HCT116 (cell line): ENCODE measurements at regions not wholly inside any gene's neighbourhood (a gene's known extent, or its start where the extent isn't known, plus 50 kb on each side); places are given as distances from the start of the nearest gene placed in this dataset.

Experiments
- CEBPB ChIP-seq: IDR thresholded peaks from 2 replicates; pipeline ENCODE4 v1.6.1; 2012; ENCODE audit warnings: low read depth
- CTCF ChIP-seq, 3 experiments: fragments of 200-600 bp in 1 of 3; sonication (generic) in 1 of 3; IDR thresholded peaks in 2 of 3; conservative IDR thresholded peaks in 1 of 3; 2 replicates each; pipeline ENCODE4 v1.5.1; 2012 to 2017; ENCODE audit warnings: low read depth in 2 of 3, low read length in 2 of 3, antibody characterized with exemption in 1 of 3, borderline replicate concordance in 1 of 3, control low read depth in 1 of 3, mild to moderate bottlenecking in 1 of 3, mixed read lengths in 1 of 3, mixed run types in 1 of 3, moderate library complexity in 1 of 3; ENCODE audit not compliant: insufficient read depth in 1 of 3
- ELF1 ChIP-seq: IDR thresholded peaks from 2 replicates; pipeline ENCODE4 v1.6.1; 2012; ENCODE audit warnings: low read depth, borderline replicate concordance
- EZH2 ChIP-seq: fragments of 200-600 bp; sonication (generic); IDR thresholded peaks from 2 replicates; pipeline ENCODE4 v1.6.1; 2017; ENCODE audit warnings: antibody characterized with exemption, mixed run types
- EZH2phosphoT487 ChIP-seq: fragments of 200-600 bp; IDR thresholded peaks from 2 replicates; pipeline ENCODE4 v1.6.1; 2018; ENCODE audit warnings: antibody characterized with exemption, borderline replicate concordance
- JUND ChIP-seq: IDR thresholded peaks from 2 replicates; pipeline ENCODE4 v1.6.1; 2012
- MAX ChIP-seq: IDR thresholded peaks from 2 replicates; pipeline ENCODE4 v1.6.1; 2012
- POLR2A ChIP-seq: IDR thresholded peaks from 2 replicates; pipeline ENCODE4 v1.7.0; 2011; ENCODE audit warnings: borderline replicate concordance; ENCODE audit not compliant: insufficient read depth, insufficient read length; ENCODE audit errors: extremely low read depth
- POLR2AphosphoS5 ChIP-seq: IDR thresholded peaks from 2 replicates; pipeline ENCODE4 v1.6.1; 2011; ENCODE audit warnings: mild to moderate bottlenecking, low read depth, low read length, moderate library complexity
- RAD21 ChIP-seq: IDR thresholded peaks from 2 replicates; pipeline ENCODE4 v1.6.1; 2012; ENCODE audit warnings: low read depth, mild to moderate bottlenecking
- REST ChIP-seq: IDR thresholded peaks from 2 replicates; pipeline ENCODE4 v1.6.1; 2012; ENCODE audit warnings: low read depth
- SP1 ChIP-seq: IDR thresholded peaks from 2 replicates; pipeline ENCODE4 v1.6.1; 2012; ENCODE audit warnings: low read depth
- TCF7L2 ChIP-seq: IDR thresholded peaks from 2 replicates; pipeline ENCODE4 v1.7.0; 2011; ENCODE audit warnings: borderline replicate concordance, inconsistent platforms; ENCODE audit not compliant: insufficient read depth, insufficient read length; ENCODE audit errors: extremely low read depth
- YY1 ChIP-seq: IDR thresholded peaks from 2 replicates; pipeline ENCODE4 v1.6.1; 2011; ENCODE audit warnings: low read length, low read depth, moderate library complexity, mild to moderate bottlenecking; ENCODE audit not compliant: insufficient replicate concordance; ENCODE audit errors: extremely low read depth

- no peak for TF ChIP-seq CTCF (IDR thresholded peaks at IDR 0.05 in 2 of 3, conservative IDR thresholded peaks at IDR 0.05 in 1 of 3; ENCODE audit: borderline replicate concordance in 1 of 3, insufficient read depth in 1 of 3, low read depth in 2 of 3, low read length in 2 of 3)
- no peak for TF ChIP-seq POLR2A
- no peak for TF ChIP-seq REST
- TF ChIP-seq EZH2 = no peak
- TF ChIP-seq POLR2AphosphoS5 = no peak
- no peak for TF ChIP-seq MAX
- TF ChIP-seq JUND = no peak
- no peak for TF ChIP-seq EZH2phosphoT487
- TF ChIP-seq RAD21 = no peak
- no peak for TF ChIP-seq YY1
- TF ChIP-seq TCF7L2 = no peak
- no peak for TF ChIP-seq CEBPB
- no peak for TF ChIP-seq SP1
- TF ChIP-seq ELF1 = no peak
Observed at GRCh38 chr7:153097511-153098201, 338.1 kb downstream of the ACTR3B start.
